Brain microvascular endothelial cell (primary cell): ENCODE measurements at regions not wholly inside any gene's neighbourhood (a gene's known extent, or its start where the extent isn't known, plus 50 kb on each side); places are given as distances from the start of the nearest gene placed in this dataset.

Experiments used
- DNase-seq: peaks from one replicate; pipeline ENCODE4 v3.0.0-alpha.2; 2020
- H3K27ac ChIP-seq: fragments of 250-450 bp; sonication (Bioruptor Pico); 2 replicates; pipeline ENCODE4 v1.5.1; 2020; ENCODE audit warnings: mild to moderate bottlenecking, moderate library complexity
- H3K27me3 ChIP-seq: fragments of 250-450 bp; sonication (Bioruptor Pico); replicated peaks from 2 replicates; pipeline ENCODE4 v1.5.1; 2020; ENCODE audit warnings: mild to moderate bottlenecking
- H3K36me3 ChIP-seq: fragments of 250-450 bp; sonication (Bioruptor Pico); replicated peaks from 2 replicates; pipeline ENCODE4 v1.5.1; 2020; ENCODE audit warnings: mild to moderate bottlenecking
- H3K4me3 ChIP-seq: 2 replicates; pipeline ENCODE4 v1.5.1; 2011; ENCODE audit warnings: low read depth, mild to moderate bottlenecking, control low read depth, low read length, moderate library complexity
- in situ Hi-C: cut with HindIII; loops from 2 replicates; pipeline ENCODE4 v1.10.0; 2017; ENCODE audit warnings: low sequenced_read_pairs, low pct_ligation_motif_present
- TF ChIP-seq, protein P1 (sequence below): IDR thresholded peaks from 2 replicates; pipeline ENCODE4 v1.5.1; 2011; ENCODE audit warnings: low read depth, mild to moderate bottlenecking, moderate library complexity, low read length, control low read depth, inconsistent platforms; ENCODE audit errors: missing control alignments

DNA sequence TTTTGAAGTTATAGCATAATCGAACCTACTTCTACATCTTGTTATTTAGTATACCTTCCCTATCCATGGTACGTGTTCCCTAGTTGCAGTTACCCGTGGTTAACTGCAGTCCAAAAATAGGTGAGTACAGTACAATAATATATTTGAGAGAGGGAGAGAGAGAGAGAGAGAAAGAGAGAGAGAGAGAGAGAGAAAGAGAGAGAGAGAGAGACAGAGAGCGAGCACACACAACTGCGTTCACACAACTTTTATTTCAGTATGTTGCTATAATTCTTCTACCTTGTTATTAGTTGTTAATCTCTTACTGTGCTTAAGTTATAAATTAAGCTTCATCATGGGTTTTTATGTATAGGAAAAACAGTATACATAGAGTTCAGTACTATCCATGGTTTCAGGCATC is 928.1 kb downstream of the TUSC7 start:
- H3K27ac ChIP-seq, result no peak overlapping the region
- no peaks in the 10 kb centered on the region for H3K36me3 ChIP-seq
- TF ChIP-seq, protein P1, sequence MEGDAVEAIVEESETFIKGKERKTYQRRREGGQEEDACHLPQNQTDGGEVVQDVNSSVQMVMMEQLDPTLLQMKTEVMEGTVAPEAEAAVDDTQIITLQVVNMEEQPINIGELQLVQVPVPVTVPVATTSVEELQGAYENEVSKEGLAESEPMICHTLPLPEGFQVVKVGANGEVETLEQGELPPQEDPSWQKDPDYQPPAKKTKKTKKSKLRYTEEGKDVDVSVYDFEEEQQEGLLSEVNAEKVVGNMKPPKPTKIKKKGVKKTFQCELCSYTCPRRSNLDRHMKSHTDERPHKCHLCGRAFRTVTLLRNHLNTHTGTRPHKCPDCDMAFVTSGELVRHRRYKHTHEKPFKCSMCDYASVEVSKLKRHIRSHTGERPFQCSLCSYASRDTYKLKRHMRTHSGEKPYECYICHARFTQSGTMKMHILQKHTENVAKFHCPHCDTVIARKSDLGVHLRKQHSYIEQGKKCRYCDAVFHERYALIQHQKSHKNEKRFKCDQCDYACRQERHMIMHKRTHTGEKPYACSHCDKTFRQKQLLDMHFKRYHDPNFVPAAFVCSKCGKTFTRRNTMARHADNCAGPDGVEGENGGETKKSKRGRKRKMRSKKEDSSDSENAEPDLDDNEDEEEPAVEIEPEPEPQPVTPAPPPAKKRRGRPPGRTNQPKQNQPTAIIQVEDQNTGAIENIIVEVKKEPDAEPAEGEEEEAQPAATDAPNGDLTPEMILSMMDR, result no peak
- in situ Hi-C loops, result no loop called here
- no peak overlapping the region for H3K4me3 ChIP-seq
- H3K27me3 ChIP-seq, result no peaks in the 10 kb centered on the region
- no peak for DNase-seq

DNA sequence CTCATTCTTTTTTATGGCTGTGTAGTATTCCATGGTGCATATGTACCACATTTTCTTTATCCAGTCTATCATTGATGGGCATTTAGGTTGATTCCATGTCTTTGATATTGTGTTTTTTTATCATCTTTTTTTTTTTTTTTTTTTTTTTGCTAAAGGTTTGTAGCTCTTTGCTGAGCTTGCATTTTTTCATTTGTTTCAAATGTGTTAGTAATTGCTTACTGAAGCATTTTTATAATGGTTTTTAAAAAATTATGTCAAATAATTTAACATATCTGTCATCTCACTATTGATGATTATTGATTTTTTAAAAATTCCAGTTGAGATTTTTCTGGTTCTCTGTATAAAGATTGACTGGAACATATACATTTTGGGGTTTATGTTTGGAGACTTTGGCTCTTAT is 934.6 kb downstream of the TUSC7 start:
- TF ChIP-seq, protein P1, result no peak
- Histone ChIP-seq H3K27ac (no peak overlapping the region), H3K4me3 (no peak overlapping the region), H3K27me3 (no peaks in the 10 kb centered on the region), H3K36me3 (no peaks in the 10 kb centered on the region)
- in situ Hi-C loops, result no loop called here
- DNase-seq, result no peak

DNA sequence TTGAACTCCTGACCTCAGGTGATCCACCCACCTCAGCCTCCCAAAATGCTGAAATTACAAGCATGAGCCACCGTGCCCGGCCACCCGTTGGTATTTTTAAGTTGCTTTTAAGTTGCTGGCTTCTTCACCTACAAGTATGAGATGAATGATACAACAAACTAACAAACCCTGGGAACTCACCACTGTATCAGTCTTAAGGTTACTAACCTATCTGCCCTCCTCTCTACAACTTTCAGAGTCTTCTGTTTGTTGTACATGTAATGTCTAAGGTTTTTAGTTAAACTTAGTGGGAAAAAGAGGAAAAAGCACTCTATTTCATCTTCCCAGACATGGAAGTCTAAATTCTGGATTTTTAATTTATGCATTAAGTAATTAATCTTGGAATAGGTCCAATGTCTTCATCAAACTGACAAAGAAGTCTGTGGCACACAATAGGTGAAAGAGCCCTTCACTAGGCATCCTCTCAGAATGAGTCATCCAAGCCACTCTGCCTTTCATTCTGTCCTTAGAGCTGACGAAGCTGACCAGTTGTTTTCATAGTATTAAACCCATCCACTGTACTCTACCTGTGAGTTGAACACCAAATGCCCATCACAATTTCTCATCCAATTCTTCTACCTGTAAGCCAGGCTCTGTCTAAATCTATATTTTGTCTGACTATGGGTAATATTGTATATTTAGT is 936.1 kb downstream of the TUSC7 start:
- TF ChIP-seq, protein P1, result no peak
- in situ Hi-C loops, result no loop called here

DNA sequence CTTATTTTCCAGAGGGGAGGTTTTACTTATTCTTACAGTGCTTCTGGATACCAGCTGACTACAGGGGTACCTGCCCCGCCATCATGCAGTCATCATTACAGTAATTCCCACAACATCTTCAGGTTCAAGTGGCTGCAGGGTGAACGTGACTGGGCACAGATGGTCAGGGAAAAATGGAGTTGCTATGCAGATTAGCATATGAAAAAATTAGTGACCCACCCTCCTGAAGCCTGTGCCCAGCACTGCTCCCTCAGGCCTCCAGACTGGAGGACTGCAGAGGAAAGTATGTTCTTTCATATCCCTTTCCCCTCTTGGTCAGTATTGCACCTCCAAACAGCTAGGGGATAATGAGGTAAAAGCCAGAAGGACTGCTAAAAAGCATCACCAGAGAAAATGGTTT is 937.9 kb downstream of the TUSC7 start:
- H3K36me3 ChIP-seq, result no peaks in the 10 kb centered on the region
- in situ Hi-C loops, result no loop called here
- DNase-seq, result no peak

More for the DNA sequence above, 936.1 kb downstream of the TUSC7 start:
- Histone ChIP-seq H3K4me3 (no peak overlapping the region), H3K27ac (no peak overlapping the region), H3K27me3 (no peaks in the 10 kb centered on the region), H3K36me3 (no peaks in the 10 kb centered on the region)
- DNase-seq, result no peak

DNA sequence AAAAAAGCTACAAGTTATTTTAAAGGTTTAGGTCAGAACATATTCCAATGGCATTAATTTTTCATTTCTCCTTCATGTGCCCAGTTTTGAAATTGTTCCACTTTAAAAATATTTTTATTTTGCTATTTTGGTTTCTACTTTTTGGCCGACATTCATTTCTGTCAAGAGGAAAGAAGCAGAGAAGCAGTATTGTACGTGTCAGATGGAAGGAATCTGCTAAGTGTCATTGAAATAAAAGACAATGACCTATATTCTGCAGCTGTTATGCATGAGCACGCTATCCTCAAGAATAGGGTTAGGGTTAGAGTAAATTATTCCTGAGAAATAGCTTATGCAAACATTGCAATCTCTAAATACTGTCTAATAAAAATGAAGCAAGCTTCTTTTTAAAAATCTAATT is 941.7 kb downstream of the TUSC7 start:
- TF ChIP-seq, protein P1, result no peak
- no peak overlapping the region for H3K4me3 ChIP-seq
- DNase-seq, result no peak
- in situ Hi-C loops, result no loop called here
- H3K27ac ChIP-seq, result no peak overlapping the region
- no peaks in the 10 kb centered on the region for H3K27me3 ChIP-seq
- no peaks in the 10 kb centered on the region for H3K36me3 ChIP-seq

More for the DNA sequence above, 937.9 kb downstream of the TUSC7 start:
- Histone ChIP-seq H3K4me3 (no peak overlapping the region), H3K27me3 (no peaks in the 10 kb centered on the region), H3K27ac (no peak overlapping the region)
- TF ChIP-seq, protein P1, result no peak

DNA sequence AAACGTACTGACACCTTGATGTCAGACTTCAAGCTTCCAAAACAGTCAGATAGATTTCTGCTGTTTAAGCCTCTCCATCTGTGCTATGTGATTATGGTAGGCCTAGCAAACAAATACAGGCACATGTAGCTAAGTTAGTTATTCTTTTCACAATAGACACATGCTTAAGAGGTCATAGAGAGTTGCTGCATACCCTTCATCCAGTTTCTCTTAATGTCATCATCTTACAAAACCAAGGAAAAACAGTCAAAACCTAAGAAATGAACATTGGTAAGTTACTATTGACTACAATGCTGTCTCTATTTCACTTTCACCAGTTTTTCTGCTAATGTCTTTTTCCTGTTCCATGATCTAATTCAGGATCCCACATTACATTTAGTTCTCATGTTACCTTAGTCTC is 946.8 kb downstream of the TUSC7 start:
- TF ChIP-seq, protein P1, result no peak
- in situ Hi-C loops, result no loop called here
- no peak for DNase-seq

More for the DNA sequence above, 946.8 kb downstream of the TUSC7 start:
- Histone ChIP-seq H3K27ac (no peak overlapping the region), H3K36me3 (no peaks in the 10 kb centered on the region), H3K4me3 (no peak overlapping the region), H3K27me3 (no peaks in the 10 kb centered on the region)
